ENCODE measurements at regions not wholly inside any gene's neighbourhood (a gene's known extent, or its start where the extent isn't known, plus 50 kb on each side); places are given as distances from the start of the nearest gene placed in this dataset.

DNA sequence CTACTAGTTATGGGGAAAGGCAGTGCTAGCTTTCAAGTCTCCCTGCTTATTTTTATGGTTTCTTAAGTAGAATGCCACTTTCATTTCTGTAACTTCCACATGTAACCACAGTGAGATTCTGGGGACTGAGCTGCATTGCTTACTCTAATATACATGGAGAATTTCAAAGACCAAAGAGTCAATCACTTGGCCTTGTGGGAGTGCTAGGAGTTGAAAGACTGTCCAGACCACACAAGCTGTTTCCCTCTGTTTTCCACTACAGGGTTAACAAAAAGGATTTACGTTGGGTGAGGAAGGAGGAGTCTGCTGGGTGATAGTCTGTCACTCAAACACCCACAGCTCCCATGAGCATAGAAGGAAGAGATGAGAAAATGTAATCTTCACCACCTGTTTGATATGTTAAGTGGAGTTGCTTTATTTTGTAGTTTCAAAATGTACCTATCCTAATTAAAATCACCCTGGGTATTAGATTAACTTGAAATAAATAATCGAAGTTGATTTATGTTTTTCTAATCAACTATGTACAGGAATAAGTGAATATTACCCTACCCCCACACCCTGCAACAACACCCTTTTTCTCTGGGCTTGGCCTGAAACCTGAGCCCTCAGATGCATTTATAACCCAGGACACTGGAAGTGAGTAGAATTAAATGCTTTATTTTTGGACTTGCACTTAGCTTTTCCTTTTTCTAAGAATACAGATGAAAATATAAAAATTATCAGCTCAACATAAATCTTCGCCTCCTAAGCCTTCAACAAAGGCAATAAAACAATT lies 225.8 kb upstream of the SLC10A2 start:
- intact Hi-C loops (cut with DNase I) = no loop called here
- H3K4me3 ChIP-seq = no peak overlapping the region
- H3K9me3 ChIP-seq = no peaks in the 10 kb centered on the region
- no peaks in the 10 kb centered on the region for H3K4me1 ChIP-seq
- no peak for TF ChIP-seq POLR2AphosphoS5 (IDR thresholded peaks at IDR 0.05; ENCODE audit: insufficient read depth in 1 of 2, low read depth in 1 of 2)
- TF ChIP-seq, protein P1, sequence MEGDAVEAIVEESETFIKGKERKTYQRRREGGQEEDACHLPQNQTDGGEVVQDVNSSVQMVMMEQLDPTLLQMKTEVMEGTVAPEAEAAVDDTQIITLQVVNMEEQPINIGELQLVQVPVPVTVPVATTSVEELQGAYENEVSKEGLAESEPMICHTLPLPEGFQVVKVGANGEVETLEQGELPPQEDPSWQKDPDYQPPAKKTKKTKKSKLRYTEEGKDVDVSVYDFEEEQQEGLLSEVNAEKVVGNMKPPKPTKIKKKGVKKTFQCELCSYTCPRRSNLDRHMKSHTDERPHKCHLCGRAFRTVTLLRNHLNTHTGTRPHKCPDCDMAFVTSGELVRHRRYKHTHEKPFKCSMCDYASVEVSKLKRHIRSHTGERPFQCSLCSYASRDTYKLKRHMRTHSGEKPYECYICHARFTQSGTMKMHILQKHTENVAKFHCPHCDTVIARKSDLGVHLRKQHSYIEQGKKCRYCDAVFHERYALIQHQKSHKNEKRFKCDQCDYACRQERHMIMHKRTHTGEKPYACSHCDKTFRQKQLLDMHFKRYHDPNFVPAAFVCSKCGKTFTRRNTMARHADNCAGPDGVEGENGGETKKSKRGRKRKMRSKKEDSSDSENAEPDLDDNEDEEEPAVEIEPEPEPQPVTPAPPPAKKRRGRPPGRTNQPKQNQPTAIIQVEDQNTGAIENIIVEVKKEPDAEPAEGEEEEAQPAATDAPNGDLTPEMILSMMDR (IDR thresholded peaks at IDR 0.05) = no peak
- TF ChIP-seq POLR2A (IDR thresholded peaks at IDR 0.05) = no peak
- no peaks in the 10 kb centered on the region for H3K27me3 ChIP-seq
- no peak for DNase-seq (ENCODE audit: extremely low spot score in 2 of 2)
- no peak overlapping the region for H3K27ac ChIP-seq
- H3K36me3 ChIP-seq = no peaks in the 10 kb centered on the region

DNA sequence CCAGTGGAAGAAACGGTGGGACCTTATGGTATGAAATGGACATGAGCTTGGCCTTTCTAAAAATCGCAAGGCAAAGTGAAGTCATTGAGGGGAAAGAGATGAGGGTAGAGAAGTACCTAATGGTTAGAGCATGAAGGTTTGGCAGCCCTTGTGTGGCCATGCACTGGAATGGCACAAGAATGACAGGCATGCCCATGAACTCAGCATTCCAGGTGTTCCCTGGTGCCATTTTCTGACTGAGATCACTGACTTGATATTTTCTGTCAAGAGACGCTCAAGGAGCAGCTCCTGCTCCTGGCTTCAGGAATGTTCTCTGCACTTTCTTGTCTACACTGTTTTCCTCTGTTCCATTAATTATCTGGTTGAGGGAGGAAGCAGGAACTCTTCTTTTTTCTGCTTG lies 225.0 kb upstream of the SLC10A2 start:
- intact Hi-C loops (cut with DNase I) = no loop called here
- H3K36me3 ChIP-seq = no peaks in the 10 kb centered on the region
- H3K27ac ChIP-seq = no peak overlapping the region
- H3K9me3 ChIP-seq = no peaks in the 10 kb centered on the region
- no peak overlapping the region for H3K4me3 ChIP-seq
- H3K27me3 ChIP-seq = no peaks in the 10 kb centered on the region
- TF ChIP-seq, protein P1 (IDR thresholded peaks at IDR 0.05) = no peak
- no peak for TF ChIP-seq POLR2A (IDR thresholded peaks at IDR 0.05)
- TF ChIP-seq POLR2AphosphoS5 (IDR thresholded peaks at IDR 0.05; ENCODE audit: insufficient read depth in 1 of 2, low read depth in 1 of 2) = no peak
- DNase-seq (ENCODE audit: extremely low spot score in 2 of 2) = no peak
- no peaks in the 10 kb centered on the region for H3K4me1 ChIP-seq

DNA sequence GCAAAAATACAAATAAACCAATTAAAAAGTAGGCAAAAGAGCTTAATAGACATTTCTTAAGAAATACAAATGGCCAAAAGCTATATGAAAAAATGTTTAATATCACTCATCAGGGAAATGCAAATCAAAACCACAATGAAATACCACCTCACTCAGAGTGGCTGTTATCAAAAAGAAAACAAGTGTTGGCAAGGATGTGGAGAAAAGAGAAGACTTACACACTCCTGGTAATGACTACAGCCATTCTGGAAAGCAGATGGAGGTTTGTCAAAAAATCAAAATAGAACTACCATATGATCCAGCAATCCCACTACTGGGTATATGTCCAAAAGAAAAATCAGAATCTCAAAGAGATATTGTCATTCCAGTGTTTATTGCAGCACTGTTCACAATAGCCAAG lies 223.5 kb upstream of the SLC10A2 start:
- Histone ChIP-seq H3K9me3 (no peaks in the 10 kb centered on the region), H3K27ac (no peak overlapping the region), H3K4me3 (no peak overlapping the region), H3K27me3 (no peaks in the 10 kb centered on the region), H3K36me3 (no peaks in the 10 kb centered on the region), H3K4me1 (no peaks in the 10 kb centered on the region)
- DNase-seq (ENCODE audit: extremely low spot score in 2 of 2) = no peak
- no peak for TF ChIP-seq POLR2AphosphoS5 (IDR thresholded peaks at IDR 0.05; ENCODE audit: insufficient read depth in 1 of 2, low read depth in 1 of 2)
- TF ChIP-seq, protein P1 (IDR thresholded peaks at IDR 0.05) = no peak
- TF ChIP-seq POLR2A (IDR thresholded peaks at IDR 0.05) = no peak
- intact Hi-C loops (cut with DNase I) = no loop called here

DNA sequence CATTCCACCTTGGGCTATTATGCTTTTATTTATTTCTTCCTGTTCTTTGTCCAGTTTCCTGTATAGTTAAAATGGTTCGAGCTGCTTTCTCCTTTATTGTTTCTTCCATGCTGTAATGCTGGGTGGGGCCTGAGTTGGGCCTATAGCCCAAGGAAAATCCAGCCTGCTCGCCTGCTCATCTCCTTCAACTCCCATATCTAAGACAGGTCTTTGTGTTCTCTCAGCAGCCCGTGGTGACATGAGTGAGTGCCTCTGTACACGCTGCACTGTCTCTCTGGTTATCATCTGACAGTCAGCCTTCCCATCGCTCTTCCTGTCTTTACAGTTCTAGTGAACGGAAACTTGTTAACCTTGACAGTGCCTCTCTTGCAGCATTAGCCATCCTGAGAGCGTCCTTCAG lies 221.9 kb upstream of the SLC10A2 start:
- no peaks in the 10 kb centered on the region for H3K36me3 ChIP-seq
- H3K27me3 ChIP-seq = no peaks in the 10 kb centered on the region
- H3K4me1 ChIP-seq = no peaks in the 10 kb centered on the region
- H3K27ac ChIP-seq = no peak overlapping the region
- intact Hi-C loops (cut with DNase I) = no loop called here
- H3K9me3 ChIP-seq = no peaks in the 10 kb centered on the region
- TF ChIP-seq POLR2A (IDR thresholded peaks at IDR 0.05) (no peak), POLR2AphosphoS5 (IDR thresholded peaks at IDR 0.05; ENCODE audit: insufficient read depth in 1 of 2, low read depth in 1 of 2) (no peak)
- no peak overlapping the region for H3K4me3 ChIP-seq
- DNase-seq (ENCODE audit: extremely low spot score in 2 of 2) = no peak

DNA sequence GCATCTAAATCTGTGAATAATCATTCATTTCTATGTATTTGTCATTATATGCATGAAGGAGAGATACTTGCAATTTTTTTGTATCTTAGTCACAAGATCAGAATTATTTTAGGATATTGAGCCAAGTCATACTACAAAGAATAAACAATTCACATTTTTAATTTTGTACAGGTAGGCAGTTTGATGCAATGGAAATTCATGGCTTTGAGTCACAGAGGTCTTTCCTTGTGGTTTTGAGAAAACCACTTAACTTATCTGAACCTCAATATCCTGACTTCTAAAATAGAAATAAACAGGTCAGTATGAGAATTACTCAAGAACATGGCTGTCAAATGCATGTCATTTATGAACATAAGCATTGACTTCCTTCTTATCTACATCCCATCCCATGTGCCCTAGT lies 221.4 kb upstream of the SLC10A2 start:
- intact Hi-C loops (cut with DNase I) = no loop called here
- TF ChIP-seq, protein P1 (IDR thresholded peaks at IDR 0.05) = no peak
- no peak overlapping the region for H3K27ac ChIP-seq

More for the DNA sequence above, 221.4 kb upstream of the SLC10A2 start:
- Histone ChIP-seq H3K36me3 (no peaks in the 10 kb centered on the region), H3K9me3 (no peaks in the 10 kb centered on the region), H3K27me3 (no peaks in the 10 kb centered on the region), H3K4me1 (no peaks in the 10 kb centered on the region), H3K4me3 (no peak overlapping the region)
- no peak for DNase-seq (ENCODE audit: extremely low spot score in 2 of 2)

Measured in vagina (tissue), 2 donors.